Thyroid gland (tissue), 4 donors: ENCODE measurements at regions not wholly inside any gene's neighbourhood (a gene's known extent, or its start where the extent isn't known, plus 50 kb on each side); places are given as distances from the start of the nearest gene placed in this dataset.

ENCODE experiments used
- POLR2A ChIP-seq, 2 donors: fragments of 450-650 bp; IDR thresholded peaks; one replicate each; pipeline ENCODE4 v1.6.1; 2017; ENCODE audit warnings: antibody characterized with exemption in 2 of 2, mild to moderate bottlenecking in 2 of 2, moderate library complexity in 1 of 2
- TF ChIP-seq, protein P1 (sequence below), 6 experiments: fragments of 200-600 bp in 3 of 6; fragments of 450-650 bp in 3 of 6; sonication (generic) in 3 of 6; IDR thresholded peaks; one replicate each; pipeline ENCODE4 v1.5.1; 2016 to 2019; ENCODE audit warnings: antibody characterized with exemption in 6 of 6, mild to moderate bottlenecking in 2 of 6, inconsistent platforms in 1 of 6, moderate library complexity in 1 of 6

DNA sequence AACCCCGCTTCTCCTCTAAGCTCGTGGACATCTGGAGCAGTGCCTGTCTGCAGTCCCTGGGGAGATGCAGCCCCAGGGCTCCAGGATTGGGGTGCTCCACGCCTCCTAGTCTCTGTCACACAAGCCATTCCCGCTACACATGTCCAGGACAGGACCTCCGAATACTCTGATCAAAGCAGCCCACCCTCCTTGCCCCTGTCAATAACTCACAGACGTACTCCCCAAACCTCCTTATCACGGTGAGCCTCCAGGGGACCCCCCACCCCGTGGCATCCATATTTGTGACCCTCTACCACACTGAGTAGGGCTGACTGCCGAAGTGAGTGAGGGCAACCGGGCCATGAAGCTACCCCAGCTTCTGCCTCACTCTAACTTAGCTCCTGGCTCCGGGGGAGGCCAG, 727.7 kb downstream of the GALR1 start:
- TF ChIP-seq, protein P1, sequence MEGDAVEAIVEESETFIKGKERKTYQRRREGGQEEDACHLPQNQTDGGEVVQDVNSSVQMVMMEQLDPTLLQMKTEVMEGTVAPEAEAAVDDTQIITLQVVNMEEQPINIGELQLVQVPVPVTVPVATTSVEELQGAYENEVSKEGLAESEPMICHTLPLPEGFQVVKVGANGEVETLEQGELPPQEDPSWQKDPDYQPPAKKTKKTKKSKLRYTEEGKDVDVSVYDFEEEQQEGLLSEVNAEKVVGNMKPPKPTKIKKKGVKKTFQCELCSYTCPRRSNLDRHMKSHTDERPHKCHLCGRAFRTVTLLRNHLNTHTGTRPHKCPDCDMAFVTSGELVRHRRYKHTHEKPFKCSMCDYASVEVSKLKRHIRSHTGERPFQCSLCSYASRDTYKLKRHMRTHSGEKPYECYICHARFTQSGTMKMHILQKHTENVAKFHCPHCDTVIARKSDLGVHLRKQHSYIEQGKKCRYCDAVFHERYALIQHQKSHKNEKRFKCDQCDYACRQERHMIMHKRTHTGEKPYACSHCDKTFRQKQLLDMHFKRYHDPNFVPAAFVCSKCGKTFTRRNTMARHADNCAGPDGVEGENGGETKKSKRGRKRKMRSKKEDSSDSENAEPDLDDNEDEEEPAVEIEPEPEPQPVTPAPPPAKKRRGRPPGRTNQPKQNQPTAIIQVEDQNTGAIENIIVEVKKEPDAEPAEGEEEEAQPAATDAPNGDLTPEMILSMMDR (IDR thresholded peaks at IDR 0.05), result no peak
- TF ChIP-seq POLR2A (IDR thresholded peaks at IDR 0.05), result no peak
